ENCODE measurements at regions not wholly inside any gene's neighbourhood (a gene's known extent, or its start where the extent isn't known, plus 50 kb on each side); places are given as distances from the start of the nearest gene placed in this dataset.

DNA sequence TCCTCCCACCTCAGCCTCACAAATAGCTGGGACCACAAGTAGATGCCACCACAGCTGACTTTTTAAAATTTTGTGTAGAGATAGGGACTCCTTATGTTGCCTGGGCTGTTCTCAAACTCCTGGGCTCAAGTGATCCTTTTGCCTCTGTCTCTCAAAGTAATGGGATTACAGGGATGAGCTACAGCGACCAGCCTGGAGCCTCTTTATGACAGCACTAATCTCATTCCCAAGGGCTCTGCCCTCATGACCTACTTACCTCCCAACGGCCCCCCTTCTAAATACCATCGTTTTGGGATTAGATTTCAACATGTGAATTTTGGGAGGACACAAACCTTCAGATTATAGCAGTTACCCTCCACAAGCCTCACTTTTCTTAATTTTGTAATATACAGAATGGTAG is 150.6 kb upstream of the FUT8 start:
- H3K36me3 ChIP-seq (replicated peaks in 1 of 2; ENCODE audit: insufficient read depth in 1 of 2, low read depth in 2 of 2), result no peaks in the 10 kb centered on the region
- no peak for ATAC-seq
- intact Hi-C loops (cut with DNase I), result no loop called here
- H3K9me3 ChIP-seq, result no peaks in the 10 kb centered on the region
- no peak overlapping the region for H3K27ac ChIP-seq
- H3K4me3 ChIP-seq, result no peak overlapping the region
- H3K27me3 ChIP-seq, result no peaks in the 10 kb centered on the region
- H3K4me1 ChIP-seq, result peaks cover 5% of the 10 kb centered on the region
- TF ChIP-seq, protein P1, sequence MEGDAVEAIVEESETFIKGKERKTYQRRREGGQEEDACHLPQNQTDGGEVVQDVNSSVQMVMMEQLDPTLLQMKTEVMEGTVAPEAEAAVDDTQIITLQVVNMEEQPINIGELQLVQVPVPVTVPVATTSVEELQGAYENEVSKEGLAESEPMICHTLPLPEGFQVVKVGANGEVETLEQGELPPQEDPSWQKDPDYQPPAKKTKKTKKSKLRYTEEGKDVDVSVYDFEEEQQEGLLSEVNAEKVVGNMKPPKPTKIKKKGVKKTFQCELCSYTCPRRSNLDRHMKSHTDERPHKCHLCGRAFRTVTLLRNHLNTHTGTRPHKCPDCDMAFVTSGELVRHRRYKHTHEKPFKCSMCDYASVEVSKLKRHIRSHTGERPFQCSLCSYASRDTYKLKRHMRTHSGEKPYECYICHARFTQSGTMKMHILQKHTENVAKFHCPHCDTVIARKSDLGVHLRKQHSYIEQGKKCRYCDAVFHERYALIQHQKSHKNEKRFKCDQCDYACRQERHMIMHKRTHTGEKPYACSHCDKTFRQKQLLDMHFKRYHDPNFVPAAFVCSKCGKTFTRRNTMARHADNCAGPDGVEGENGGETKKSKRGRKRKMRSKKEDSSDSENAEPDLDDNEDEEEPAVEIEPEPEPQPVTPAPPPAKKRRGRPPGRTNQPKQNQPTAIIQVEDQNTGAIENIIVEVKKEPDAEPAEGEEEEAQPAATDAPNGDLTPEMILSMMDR (IDR thresholded peaks at IDR 0.05), result no peak
- TF ChIP-seq POLR2A (IDR thresholded peaks at IDR 0.05), result no peak
- DNase-seq, result no peak
- WGBS, 2 donors, result 83 to 85% methylated on average over 3 of the region's 3 CpGs

DNA sequence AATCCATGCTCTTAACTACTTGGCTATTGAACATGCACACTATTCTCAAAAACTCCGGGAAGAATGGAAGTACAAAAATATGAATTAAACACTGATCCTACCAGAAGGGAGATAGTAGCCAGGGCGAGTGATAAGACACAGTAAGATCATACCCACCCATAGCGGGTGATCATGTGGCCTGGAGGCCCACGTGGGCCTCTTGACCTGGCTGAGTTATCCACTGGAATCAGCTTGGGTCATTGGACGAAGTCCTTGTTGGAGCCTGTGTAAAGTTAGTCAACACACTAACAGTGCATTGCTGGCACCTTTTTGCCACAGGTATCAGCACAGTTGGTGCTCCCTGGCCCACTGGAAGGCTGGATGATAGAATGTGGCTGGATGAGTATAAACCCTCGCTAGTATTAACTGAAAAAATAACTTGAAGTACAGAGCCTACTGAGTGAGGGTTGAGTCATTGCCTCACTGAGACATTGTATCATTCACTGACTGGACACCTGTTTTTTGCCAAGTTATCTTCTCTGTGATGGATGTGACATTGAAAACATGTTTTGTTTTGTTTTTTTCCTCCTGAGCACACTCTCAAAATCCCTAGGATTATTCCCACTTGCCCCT is 149.2 kb upstream of the FUT8 start:
- Histone ChIP-seq H3K4me1 (peaks cover 15% of the 10 kb centered on the region), H3K27ac (no peak overlapping the region), H3K9me3 (no peaks in the 10 kb centered on the region), H3K4me3 (no peak overlapping the region), H3K27me3 (no peaks in the 10 kb centered on the region), H3K36me3 (replicated peaks in 1 of 2; ENCODE audit: insufficient read depth in 1 of 2, low read depth in 2 of 2) (no peaks in the 10 kb centered on the region)
- ATAC-seq (no peak), DNase-seq (no peak)
- intact Hi-C loops (cut with DNase I), result no loop called here
- TF ChIP-seq, protein P1 (IDR thresholded peaks at IDR 0.05), result no peak
- no peak for TF ChIP-seq POLR2A (IDR thresholded peaks at IDR 0.05)
- WGBS, 2 donors, result 68 to 74% methylated on average over 5 to 6 of the region's 6 CpGs

DNA sequence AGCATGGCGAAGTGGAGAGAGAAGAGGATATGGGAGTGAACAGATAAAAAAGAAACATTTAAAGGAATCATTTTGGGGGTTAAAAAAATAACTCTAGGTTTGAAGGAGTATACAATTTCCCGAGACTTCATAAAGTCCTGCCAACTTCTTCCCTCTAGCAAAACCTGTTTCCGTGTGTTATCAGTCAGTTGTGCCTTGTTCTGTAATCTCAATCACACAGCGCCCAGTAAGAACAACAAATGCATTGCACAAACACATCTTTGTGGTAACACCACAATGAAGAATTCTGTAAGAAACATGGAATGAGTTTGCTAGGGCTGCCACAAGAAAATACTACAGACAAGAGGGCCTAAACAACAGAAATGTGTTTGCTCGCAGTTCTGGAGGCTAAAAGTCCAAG is 144.7 kb upstream of the FUT8 start:
- no peak for TF ChIP-seq POLR2A (IDR thresholded peaks at IDR 0.05)
- TF ChIP-seq, protein P1 (IDR thresholded peaks at IDR 0.05), result no peak
- 36 to 39% methylated on average over 5 of the region's 5 CpGs for WGBS, 2 donors

DNA sequence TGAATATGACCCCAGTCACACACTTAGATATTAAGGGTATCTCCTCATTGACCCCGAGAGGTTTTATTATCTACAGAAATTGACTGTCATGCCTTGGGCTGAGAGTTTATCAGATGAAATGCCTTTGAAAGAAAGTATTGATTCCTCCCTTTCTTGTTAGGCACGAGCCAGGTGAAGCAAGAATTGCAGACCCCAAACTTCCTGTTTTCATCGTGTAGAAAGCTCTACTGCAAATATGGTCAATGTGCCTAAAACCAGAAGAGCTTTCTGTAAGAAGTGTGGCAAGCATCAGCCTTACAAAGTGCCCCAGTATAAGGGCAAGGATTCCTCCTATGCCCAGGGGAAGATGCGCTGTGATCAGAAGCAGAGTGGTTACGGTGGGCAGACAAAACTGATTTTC is 143.9 kb upstream of the FUT8 start:
- Histone ChIP-seq H3K4me3 (no peak overlapping the region), H3K27ac (peak overlapping the region in 2 of 4 donors; percentile 54 to 58), H3K27me3 (no peaks in the 10 kb centered on the region), H3K9me3 (no peaks in the 10 kb centered on the region), H3K36me3 (replicated peaks in 1 of 2; ENCODE audit: insufficient read depth in 1 of 2, low read depth in 2 of 2) (no peaks in the 10 kb centered on the region), H3K4me1 (peaks cover 32% of the 10 kb centered on the region)
- ATAC-seq, result no peak
- no peak for DNase-seq
- TF ChIP-seq POLR2A (IDR thresholded peaks at IDR 0.05), result no peak
- TF ChIP-seq, protein P1 (IDR thresholded peaks at IDR 0.05), result no peak
- 72 to 84% methylated on average over 5 of the region's 5 CpGs for WGBS, 2 donors
- intact Hi-C loops (cut with DNase I), result no loop called here

More for the DNA sequence above, 144.7 kb upstream of the FUT8 start:
- Histone ChIP-seq H3K27ac (peak overlapping the region; percentile 54 to 60 (median 58)), H3K27me3 (no peaks in the 10 kb centered on the region), H3K4me3 (no peak overlapping the region), H3K4me1 (peaks cover 36% of the 10 kb centered on the region), H3K9me3 (no peaks in the 10 kb centered on the region), H3K36me3 (replicated peaks in 1 of 2; ENCODE audit: insufficient read depth in 1 of 2, low read depth in 2 of 2) (no peaks in the 10 kb centered on the region)
- DNase-seq (peak in 2 of 4 donors; percentile 38 to 46), ATAC-seq (peak; percentile 82)
- intact Hi-C loops (cut with DNase I), result no loop called here

DNA sequence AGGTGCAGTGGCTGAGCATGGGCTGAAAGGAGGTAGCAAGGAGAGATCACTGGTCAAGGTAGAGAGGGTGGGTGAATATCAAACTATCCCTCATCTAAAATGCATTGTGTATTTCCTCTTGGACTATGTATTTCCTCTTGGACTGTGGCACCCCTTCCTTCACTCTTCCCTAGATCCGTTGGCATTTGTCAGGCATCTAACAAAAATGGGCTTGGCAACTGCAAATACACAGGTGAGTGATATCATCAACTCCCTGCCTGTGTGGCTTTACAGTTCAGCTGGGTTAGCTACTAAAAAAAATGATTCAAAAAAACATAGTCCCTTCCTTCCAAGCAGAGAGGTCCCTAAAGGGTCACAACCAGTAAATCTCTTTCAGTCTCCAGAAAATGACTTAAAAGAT is 142.8 kb upstream of the FUT8 start:
- intact Hi-C loops (cut with DNase I), result no loop called here
- H3K27me3 ChIP-seq, result no peaks in the 10 kb centered on the region
- no peaks in the 10 kb centered on the region for H3K36me3 ChIP-seq (replicated peaks in 1 of 2; ENCODE audit: insufficient read depth in 1 of 2, low read depth in 2 of 2)
- DNase-seq (no peak), ATAC-seq (peak; percentile 54)
- no peak overlapping the region for H3K27ac ChIP-seq
- WGBS, 2 donors, result 31 to 38% methylated on average over 1 of the region's 1 CpG
- no peaks in the 10 kb centered on the region for H3K9me3 ChIP-seq
- TF ChIP-seq, protein P1 (IDR thresholded peaks at IDR 0.05), result no peak
- TF ChIP-seq POLR2A (IDR thresholded peaks at IDR 0.05), result no peak
- peaks cover 32% of the 10 kb centered on the region for H3K4me1 ChIP-seq
- no peak overlapping the region for H3K4me3 ChIP-seq

Measured in body of pancreas (tissue), 4 donors.